CD4-positive, alpha-beta T cell treated with Interleukin-4 for 4 hours (primary cell): ENCODE measurements at regions not wholly inside any gene's neighbourhood (a gene's known extent, or its start where the extent isn't known, plus 50 kb on each side); places are given as distances from the start of the nearest gene placed in this dataset.
"Not testable (repeated sequence)": the region's sequence is repeated elsewhere in the genome, so short reads cannot be mapped to it uniquely, and the experiment has no call there.

ENCODE experiments used
- DNase-seq: peaks from one replicate; pipeline ENCODE4 v3.0.0-alpha.2; 2020

DNA sequence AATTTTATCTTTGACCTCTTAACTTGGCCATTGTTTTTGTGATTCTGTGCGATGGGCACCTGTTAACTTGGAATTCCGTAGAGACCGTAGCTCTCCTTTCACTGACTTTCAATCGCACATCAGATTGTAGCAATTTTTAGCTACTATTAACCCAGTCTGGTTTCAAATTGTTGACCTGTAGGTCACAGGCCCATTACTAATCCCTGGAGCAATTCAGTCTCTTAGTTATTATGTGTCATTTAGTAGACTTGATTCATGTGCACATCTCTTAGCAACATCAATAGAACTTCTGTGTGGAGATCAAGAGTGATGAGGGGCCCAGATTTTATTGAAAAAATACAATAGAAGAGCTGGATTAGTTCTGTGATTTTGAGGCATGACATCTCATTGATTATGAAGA lies 549.6 kb upstream of the SLC10A2 start:
- no peak for DNase-seq

- DNase-seq = no peak
Measured at GRCh38 chr13:103614761-103615160, 548.5 kb upstream of the SLC10A2 start.

DNA sequence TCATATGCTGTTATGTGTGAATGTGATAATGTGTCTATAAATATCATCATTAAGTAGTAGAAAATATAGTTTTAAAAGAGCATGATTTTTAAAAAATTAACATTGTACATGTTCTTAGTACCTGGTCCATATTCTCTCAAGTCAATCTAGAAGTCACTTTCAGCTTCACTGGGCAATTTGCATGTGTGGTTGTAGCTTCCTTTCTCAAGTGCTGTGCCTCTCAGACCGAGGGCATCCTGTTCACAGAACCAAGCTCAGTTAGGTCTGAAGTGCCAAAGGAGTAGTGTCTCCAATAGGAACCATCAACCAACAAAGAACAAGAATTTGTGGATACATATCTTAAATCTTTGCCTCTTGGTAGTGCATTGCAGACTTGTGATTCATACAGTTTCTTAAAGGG lies 541.8 kb upstream of the SLC10A2 start:
- DNase-seq = no peak

DNA sequence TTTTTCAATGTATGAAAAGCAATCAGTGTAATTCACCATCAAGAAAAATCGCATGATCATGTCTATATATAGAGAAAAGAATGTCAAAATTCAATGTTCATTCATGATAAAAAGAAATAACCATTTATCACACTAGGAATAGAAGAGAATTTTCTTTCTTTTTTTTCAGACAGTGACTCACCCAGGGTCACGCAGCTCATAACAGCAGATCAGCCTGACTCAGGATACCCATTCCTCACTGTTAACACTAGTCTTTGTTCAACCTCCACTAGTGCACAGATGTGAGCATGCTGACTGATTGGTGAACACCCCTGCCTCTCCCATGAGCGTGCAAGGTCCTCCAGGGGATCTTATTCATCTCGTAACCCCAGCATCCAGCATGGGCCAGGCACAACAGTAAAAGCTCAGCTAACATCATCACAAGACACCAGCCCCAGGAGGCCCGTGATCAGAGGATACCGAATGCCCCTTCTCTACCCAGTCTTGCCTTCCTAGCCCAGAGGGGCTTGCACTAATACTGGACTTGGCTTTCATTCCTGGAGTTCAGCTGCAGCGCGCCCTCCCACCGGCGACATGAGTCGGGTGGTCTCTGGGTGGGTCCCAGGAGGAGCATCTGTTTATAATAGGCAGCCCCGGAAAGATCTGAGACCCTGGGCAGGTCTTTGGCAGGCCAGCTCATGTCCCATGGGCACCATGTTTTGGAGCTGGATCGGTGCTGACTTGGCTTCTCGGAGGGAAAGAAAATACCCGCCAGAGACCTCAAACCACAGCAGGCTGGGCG lies 539.5 kb upstream of the SLC10A2 start:
- DNase-seq = no peak

GRCh38 chr13:103599870-103600269 lies 533.7 kb upstream of the SLC10A2 start:
- DNase-seq = not testable (repeated sequence)

DNA sequence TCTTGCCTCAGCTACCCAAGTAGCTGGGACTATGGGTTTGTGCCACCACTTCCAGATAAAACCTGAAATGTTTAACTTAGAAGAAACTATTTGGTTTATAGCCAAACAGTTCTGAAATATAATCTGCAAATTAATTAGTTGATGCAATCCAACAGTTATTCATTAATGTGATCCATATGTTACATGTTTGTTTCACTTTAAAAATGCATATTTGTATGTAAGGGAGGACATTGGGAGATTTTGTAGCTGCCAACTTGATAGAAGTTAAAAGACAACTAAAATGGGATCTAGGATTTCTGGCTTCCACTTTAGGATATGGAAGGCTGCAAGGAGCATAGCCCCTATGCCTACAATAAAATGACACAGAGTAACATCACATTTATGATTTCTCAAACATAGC lies 532.5 kb upstream of the SLC10A2 start:
- no peak for DNase-seq

DNA sequence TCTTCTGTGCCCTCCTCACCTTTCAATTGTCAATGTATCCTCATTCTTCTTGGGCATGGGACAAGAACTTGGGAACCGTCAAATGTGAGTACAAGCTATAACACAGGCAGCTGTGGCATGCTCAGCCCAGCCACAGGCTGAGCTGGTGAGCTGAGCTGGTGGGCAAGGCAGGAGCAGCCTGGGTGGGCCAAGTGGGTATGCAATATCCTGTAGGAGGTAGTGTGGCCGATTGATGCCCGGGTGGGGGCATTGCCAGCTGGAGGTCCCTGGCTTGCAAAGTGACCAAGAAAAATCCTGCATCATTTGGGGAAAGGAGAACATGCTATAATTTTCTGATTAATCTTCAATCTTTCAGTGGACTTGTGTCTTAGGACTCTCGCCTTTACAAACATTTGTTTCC lies 507.2 kb upstream of the SLC10A2 start:
- no peak for DNase-seq

GRCh38 chr13:103568314-103568713 lies 502.1 kb upstream of the SLC10A2 start:
- no peak for DNase-seq

GRCh38 chr13:103557878-103558277 lies 491.7 kb upstream of the SLC10A2 start:
- DNase-seq = no peak

DNA sequence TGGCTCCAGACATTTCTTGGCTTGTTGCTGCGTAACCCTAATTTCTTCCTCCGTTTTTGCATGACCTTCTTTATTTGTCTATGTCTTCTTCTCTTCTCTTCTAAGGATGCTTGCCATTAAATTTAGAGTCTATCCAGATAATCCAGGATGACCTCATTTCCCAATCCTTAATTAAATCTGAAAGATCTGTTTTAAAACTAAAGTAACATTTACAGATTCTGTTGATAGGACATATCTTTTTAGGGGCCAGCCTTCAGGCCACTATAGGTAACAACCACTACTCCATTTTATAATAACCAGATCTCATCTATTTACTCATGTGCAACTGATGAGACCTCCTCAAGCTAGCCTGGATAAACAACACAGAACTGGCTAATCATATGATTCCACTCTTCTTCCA lies 490.5 kb upstream of the SLC10A2 start:
- no peak for DNase-seq

- no peak for DNase-seq
Measured at GRCh38 chr13:103547914-103548313, 481.7 kb upstream of the SLC10A2 start.

DNA sequence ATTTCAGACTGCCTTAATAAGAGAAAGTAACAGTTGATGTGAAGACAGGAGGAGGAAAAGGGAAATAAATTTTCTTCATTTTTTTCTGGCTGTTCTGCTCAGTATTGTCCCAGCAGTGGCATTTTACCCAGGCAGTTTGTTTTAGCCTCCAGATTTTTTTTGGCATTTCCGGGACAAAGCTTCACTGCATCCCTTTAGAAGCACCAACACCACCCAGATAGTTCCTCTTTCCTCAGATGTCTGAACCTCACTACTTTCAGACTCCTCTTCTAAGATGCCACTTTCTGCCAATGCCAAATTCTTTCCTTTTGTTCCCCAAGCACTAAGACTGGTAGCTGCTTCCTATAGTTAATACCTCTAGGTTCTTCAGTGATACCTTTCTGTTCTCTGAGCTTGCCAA lies 480.1 kb upstream of the SLC10A2 start:
- no peak for DNase-seq

- no peak for DNase-seq
Measured at GRCh38 chr13:103542648-103543047, 476.4 kb upstream of the SLC10A2 start.

- DNase-seq = no peak
Measured at GRCh38 chr13:103540382-103540765, 474.2 kb upstream of the SLC10A2 start.

DNA sequence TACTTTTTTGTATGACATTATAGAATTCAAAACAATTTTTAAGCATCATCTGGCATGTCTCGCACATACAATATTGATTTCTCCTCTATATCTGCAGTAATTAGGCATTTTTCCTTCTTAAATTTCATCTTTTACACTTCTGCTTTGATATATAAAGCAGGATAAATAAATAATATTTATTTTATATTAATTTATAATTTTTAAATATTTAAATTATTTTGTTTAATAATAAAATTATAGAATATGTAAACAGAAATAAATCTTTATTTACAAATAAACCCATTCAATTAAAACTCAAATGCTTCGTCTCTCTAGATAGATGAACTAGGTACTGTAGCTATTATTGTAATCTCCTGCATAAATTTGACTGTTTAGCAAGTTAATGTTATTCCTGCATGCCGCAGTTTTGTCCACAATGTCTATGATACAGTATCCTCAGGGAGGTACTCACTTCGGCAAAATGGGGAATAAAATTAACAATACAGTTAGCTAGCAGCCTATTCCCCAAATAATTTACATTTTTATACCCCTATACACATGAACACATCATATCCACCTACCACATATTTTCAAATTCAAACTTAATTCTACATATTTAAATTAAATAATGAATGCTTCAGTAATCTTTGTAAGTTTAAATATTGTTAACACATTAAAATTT lies 473.6 kb upstream of the SLC10A2 start:
- no peak for DNase-seq

GRCh38 chr13:103539265-103539664 lies 473.0 kb upstream of the SLC10A2 start:
- DNase-seq = no peak

DNA sequence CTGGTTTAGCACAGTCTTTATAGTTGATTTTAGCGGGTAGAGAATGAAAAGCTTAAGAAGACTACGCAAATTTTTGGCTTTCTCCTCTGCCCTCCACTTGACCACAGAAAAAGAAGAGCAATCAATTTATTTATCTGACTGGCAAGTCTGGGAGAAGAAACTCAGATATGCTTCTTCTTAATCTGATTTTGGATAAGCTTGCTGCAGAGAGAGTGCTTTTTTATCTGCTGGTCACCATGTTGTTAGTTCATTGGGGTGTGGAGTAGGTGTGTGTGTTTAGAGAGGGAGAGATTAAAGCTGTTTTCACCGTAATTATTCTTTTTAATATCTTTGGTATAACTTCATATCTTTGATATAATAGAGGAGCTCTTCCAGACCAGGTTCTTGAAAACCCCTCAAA lies 471.4 kb upstream of the SLC10A2 start:
- DNase-seq = no peak

- DNase-seq = no peak
Measured at GRCh38 chr13:103531278-103531677, 465.1 kb upstream of the SLC10A2 start.

- DNase-seq = no peak
Measured at GRCh38 chr13:103528437-103528836, 462.2 kb upstream of the SLC10A2 start.

- no peak for DNase-seq
Measured at GRCh38 chr13:103525530-103525929, 459.3 kb upstream of the SLC10A2 start.

GRCh38 chr13:103523858-103524257 lies 457.6 kb upstream of the SLC10A2 start:
- DNase-seq = no peak

DNA sequence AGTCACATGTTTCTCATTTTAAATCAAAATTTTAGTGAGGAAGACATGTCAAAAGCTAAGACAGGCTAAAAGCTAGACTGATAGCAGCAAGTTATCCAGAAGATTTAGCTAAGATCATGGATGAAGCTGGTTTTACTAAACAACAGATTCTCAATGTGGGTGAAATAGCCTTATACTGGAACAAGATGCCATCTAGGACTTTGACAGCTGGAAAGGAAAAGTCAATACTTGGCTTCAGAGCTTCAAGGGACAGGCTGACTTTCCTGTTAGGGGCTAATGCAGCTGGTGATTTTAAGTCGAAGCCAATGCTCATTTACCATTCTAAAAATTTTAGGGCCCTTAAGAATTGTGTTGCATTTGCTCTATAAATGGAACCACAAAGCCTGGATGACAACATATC lies 455.3 kb upstream of the SLC10A2 start:
- no peak for DNase-seq

DNA sequence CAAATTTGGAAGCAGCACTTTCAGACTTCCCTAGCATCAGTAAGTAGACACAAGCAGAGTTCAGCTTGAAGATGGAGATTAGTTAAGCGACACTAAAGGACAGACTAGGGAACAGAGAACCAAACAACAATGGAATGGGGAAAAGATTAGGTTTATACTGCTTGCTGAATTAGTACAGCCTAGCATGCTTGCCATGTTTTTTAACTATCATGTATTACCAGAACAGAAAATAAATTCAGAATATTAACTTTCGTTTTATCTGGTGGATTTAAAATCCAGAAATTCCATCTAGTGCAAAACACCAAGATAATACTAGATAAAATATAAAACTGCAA lies 451.5 kb upstream of the SLC10A2 start:
- DNase-seq = no peak

DNA sequence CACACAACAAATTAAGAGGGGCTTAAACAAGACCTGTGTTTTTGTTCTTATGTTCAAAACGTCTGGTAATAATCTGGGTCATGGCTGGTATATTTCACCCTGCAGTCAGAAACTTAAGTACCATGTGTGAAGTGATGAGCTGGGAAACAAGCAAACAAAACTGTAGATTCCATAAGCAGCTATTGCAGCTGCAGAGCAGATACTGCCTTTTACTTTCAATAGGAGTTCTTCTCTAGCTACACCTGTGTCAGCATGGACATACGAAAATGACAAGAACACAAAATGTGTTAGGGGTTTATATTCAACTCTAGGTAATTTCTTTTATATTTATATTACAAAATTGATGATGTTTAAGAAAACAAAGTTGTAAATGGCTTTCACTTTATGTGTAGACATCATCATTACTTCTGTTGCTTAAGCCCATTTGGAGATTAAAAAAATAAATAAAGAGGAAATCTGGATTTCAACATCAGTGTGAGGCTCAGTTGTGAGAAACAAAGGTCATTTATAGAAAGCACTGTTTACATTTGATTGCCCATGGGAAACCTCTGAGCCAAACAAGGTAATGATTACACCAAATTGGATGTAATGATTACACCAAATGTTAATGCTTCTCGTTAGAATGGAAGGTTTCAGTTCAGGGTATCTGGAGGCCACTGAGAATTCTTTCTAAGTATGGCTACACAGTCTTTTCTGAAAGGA lies 451.0 kb upstream of the SLC10A2 start:
- no peak for DNase-seq
